ENCODE measurements at regions not wholly inside any gene's neighbourhood (a gene's known extent, or its start where the extent isn't known, plus 50 kb on each side); places are given as distances from the start of the nearest gene placed in this dataset.

DNA sequence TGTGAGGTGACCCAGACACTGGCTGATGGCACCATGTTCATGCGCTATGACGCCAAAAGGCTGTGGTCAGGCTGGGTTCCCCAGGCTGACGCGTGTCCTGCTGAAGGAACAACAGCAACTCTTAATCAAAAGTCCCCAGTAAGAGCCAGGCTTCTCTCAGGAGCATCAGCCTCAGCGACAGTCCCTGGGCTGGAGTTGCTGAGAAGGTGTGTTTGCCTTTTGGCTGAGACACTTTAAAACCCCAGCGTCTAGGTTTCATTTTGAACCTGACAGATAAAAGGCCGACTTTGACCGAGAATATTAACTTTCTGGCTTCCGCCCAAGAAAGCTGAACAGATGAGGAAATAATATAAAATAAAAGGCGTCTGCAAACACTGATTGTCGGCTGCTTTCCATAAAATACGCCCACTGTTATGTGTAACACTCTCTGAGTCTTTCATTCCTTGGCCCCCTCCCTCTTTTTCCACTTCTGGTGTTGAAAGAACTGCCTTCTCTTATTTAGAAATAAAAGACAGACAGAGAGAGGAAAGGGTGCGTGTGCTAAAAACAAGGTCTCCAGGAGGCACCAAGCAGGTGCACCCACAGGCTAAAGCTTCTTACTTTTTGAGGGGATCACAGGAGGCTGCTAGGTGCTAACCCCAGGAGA is 373.6 kb downstream of the MID1IP1 start:
- TF ChIP-seq EZH2 (IDR thresholded peaks at IDR 0.05; ENCODE audit: insufficient read depth, poor library complexity, severe bottlenecking): no peak
- no peak for TF ChIP-seq EZH2phosphoT487 (IDR thresholded peaks at IDR 0.05; ENCODE audit: insufficient read depth, low read depth)
